H1 (cell line): ENCODE measurements at regions not wholly inside any gene's neighbourhood (a gene's known extent, or its start where the extent isn't known, plus 50 kb on each side); places are given as distances from the start of the nearest gene placed in this dataset.

Source experiments
- CTCF ChIA-PET: fragments of 300-600 bp; sonication (Branson Sonifier 250); formaldehyde crosslinking; loops from one replicate; lab custom pipeline; 2021; ENCODE audit not compliant: partially characterized antibody; lab: Charles Lee
- POLR2A ChIA-PET: fragments of 300-600 bp; sonication (Branson Sonifier 250); formaldehyde crosslinking; loops from one replicate; lab custom pipeline; 2021; ENCODE audit warnings: inconsistent platforms; ENCODE audit not compliant: partially characterized antibody; lab: Charles Lee
- DNase-seq, 2 experiments: peaks; one replicate each; pipeline versions ENCODE4 v3.0.0 to v3.0.0-alpha.2; 2010 to 2022; ENCODE audit warnings: low spot score in 2 of 2, low read depth in 1 of 2, mixed read lengths in 1 of 2
- FAIRE-seq: peaks from 2 replicates; lab custom pipeline; 2011; peaks lifted over from hg19 to GRCh38; lab: Jason Lieb, UNC
- H2AFZ ChIP-seq: 2 replicates; pipeline ENCODE4 v1.8.1; 2012; ENCODE audit warnings: low read length, inconsistent platforms
- H2AK5ac ChIP-seq: 2 replicates; pipeline ENCODE4 v1.6.1; 2013; ENCODE audit warnings: low read depth, low read length
- H2BK120ac ChIP-seq: replicated peaks from 2 replicates; pipeline ENCODE3; 2013; ENCODE audit warnings: low read depth, low read length, inconsistent platforms
- H2BK12ac ChIP-seq: 2 replicates; pipeline ENCODE4 v1.6.1; 2013; ENCODE audit warnings: low read depth, low read length
- H2BK15ac ChIP-seq: 2 replicates; pipeline ENCODE4 v1.6.1; 2013; ENCODE audit warnings: low read length
- H2BK20ac ChIP-seq: 2 replicates; pipeline ENCODE4 v1.6.1; 2013; ENCODE audit warnings: low read length
- H2BK5ac ChIP-seq: 2 replicates; pipeline ENCODE4 v1.6.1; 2013; ENCODE audit warnings: low read depth, low read length
- H3K14ac ChIP-seq: 2 replicates; pipeline ENCODE4 v1.6.1; 2013; ENCODE audit warnings: inconsistent platforms; ENCODE audit not compliant: insufficient read length
- H3K18ac ChIP-seq: 2 replicates; pipeline ENCODE4 v1.6.1; 2013; ENCODE audit warnings: low read length; ENCODE audit errors: extremely low read depth
- H3K23ac ChIP-seq: 2 replicates; pipeline ENCODE4 v1.6.1; 2013; ENCODE audit warnings: inconsistent platforms; ENCODE audit not compliant: insufficient read length
- H3K23me2 ChIP-seq: 2 replicates; pipeline ENCODE4 v1.6.1; 2013; ENCODE audit warnings: low read depth, low read length
- H3K27ac ChIP-seq: 2 replicates; pipeline ENCODE4 v1.6.1; 2011; ENCODE audit warnings: low read depth, low read length, inconsistent platforms
- H3K27me3 ChIP-seq, 4 experiments: replicated peaks in 1 of 4; 1 replicate in 1 of 4; 2 replicates in 3 of 4; pipeline versions ENCODE4 v1.6.1 to v1.8.1; 2011 to 2013; ENCODE audit warnings: low read length in 3 of 4, mild to moderate bottlenecking in 3 of 4, inconsistent platforms in 2 of 4, mixed read lengths in 2 of 4, moderate library complexity in 1 of 4; ENCODE audit not compliant: control insufficient read depth in 3 of 4, insufficient read depth in 3 of 4; ENCODE audit errors: extremely low read depth in 1 of 4
- H3K36me3 ChIP-seq, 4 experiments: 2 replicates each; pipeline versions ENCODE4 v1.6.1 to v1.8.1; 2011 to 2013; ENCODE audit warnings: mild to moderate bottlenecking in 4 of 4, low read length in 3 of 4, moderate library complexity in 2 of 4, control low read depth in 1 of 4, inconsistent platforms in 1 of 4; ENCODE audit not compliant: insufficient read depth in 4 of 4, control insufficient read depth in 2 of 4
- H3K4ac ChIP-seq: replicated peaks from 2 replicates; pipeline ENCODE3; 2013; ENCODE audit warnings: low read length, low read depth, mixed read lengths, inconsistent platforms; ENCODE audit not compliant: insufficient read length
- H3K4me1 ChIP-seq, 4 experiments: replicated peaks in 1 of 4; 1 replicate in 1 of 4; 2 replicates in 3 of 4; pipeline versions ENCODE4 v1.6.1 to v1.8.1; 2011 to 2013; ENCODE audit warnings: low read length in 3 of 4, inconsistent platforms in 2 of 4, mixed read lengths in 1 of 4; ENCODE audit not compliant: insufficient read depth in 4 of 4, control insufficient read depth in 3 of 4
- H3K4me2 ChIP-seq, 2 experiments: 2 replicates each; pipeline versions ENCODE4 v1.6.1 to v1.8.1; 2011 to 2013; ENCODE audit warnings: low read depth in 2 of 2, low read length in 2 of 2, control low read depth in 1 of 2, inconsistent platforms in 1 of 2, mild to moderate bottlenecking in 1 of 2; ENCODE audit not compliant: insufficient read depth in 1 of 2
- H3K4me3 ChIP-seq, 4 experiments: fragments of 200-600, 300-600 bp in 1 of 4; sonication (generic), shearing (Covaris generic), sonication (Bioruptor Twin) in 1 of 4; 2 replicates each; pipeline versions ENCODE4 v1.5.1 to v1.8.1; 2011 to 2016; ENCODE audit warnings: low read length in 4 of 4, low read depth in 3 of 4, control low read depth in 2 of 4, inconsistent platforms in 2 of 4, mild to moderate bottlenecking in 2 of 4, mixed read lengths in 1 of 4, moderate library complexity in 1 of 4; ENCODE audit not compliant: insufficient read depth in 2 of 4; ENCODE audit errors: extremely low read depth in 1 of 4
- H3K56ac ChIP-seq: replicated peaks from 2 replicates; pipeline ENCODE3; 2013; ENCODE audit warnings: low read depth, mild to moderate bottlenecking, mixed read lengths, low read length, inconsistent platforms; ENCODE audit not compliant: insufficient read length
- H3K79me1 ChIP-seq: 2 replicates; pipeline ENCODE4 v1.6.1; 2013; ENCODE audit warnings: low read depth, low read length, control low read depth
- H3K79me2 ChIP-seq, 2 experiments: 2 replicates each; pipeline versions ENCODE4 v1.6.1 to v1.8.1; 2012 to 2013; ENCODE audit warnings: low read length in 2 of 2, mild to moderate bottlenecking in 2 of 2, inconsistent platforms in 1 of 2; ENCODE audit not compliant: insufficient read depth in 2 of 2, control insufficient read depth in 1 of 2
- H3K9ac ChIP-seq, 4 experiments: replicated peaks in 1 of 4; 1 replicate in 1 of 4; 2 replicates in 3 of 4; pipeline versions ENCODE4 v1.6.1 to v1.8.1; 2011 to 2013; ENCODE audit warnings: low read depth in 3 of 4, low read length in 3 of 4, control low read depth in 2 of 4, mild to moderate bottlenecking in 2 of 4, moderate library complexity in 2 of 4, inconsistent platforms in 1 of 4; ENCODE audit errors: extremely low read depth in 1 of 4
- H3K9me3 ChIP-seq, 2 experiments: 2 replicates each; pipeline versions ENCODE4 v1.6.1 to v1.8.1; 2012 to 2013; ENCODE audit warnings: mild to moderate bottlenecking in 2 of 2, moderate library complexity in 2 of 2, control low read depth in 1 of 2, inconsistent platforms in 1 of 2, low read depth in 1 of 2, low read length in 1 of 2, mixed read lengths in 1 of 2; ENCODE audit not compliant: insufficient read depth in 2 of 2
- H4K20me1 ChIP-seq, 2 experiments: replicated peaks in 1 of 2; 2 replicates each; pipeline versions ENCODE3 to v1.8.1; 2011 to 2013; ENCODE audit warnings: inconsistent platforms in 2 of 2, low read length in 2 of 2, mild to moderate bottlenecking in 1 of 2; ENCODE audit not compliant: insufficient read depth in 2 of 2, control insufficient read depth in 1 of 2
- H4K5ac ChIP-seq: 2 replicates; pipeline ENCODE4 v1.6.1; 2013; ENCODE audit warnings: low read length, low read depth, mixed read lengths, inconsistent platforms; ENCODE audit not compliant: insufficient read length
- H4K8ac ChIP-seq: 2 replicates; pipeline ENCODE4 v1.8.0; 2013; ENCODE audit warnings: mild to moderate bottlenecking, moderate library complexity, low read length, inconsistent platforms; ENCODE audit not compliant: insufficient read depth; ENCODE audit errors: extremely low read depth
- H4K91ac ChIP-seq: replicated peaks from 2 replicates; pipeline ENCODE3; 2013; ENCODE audit warnings: low read length, mixed read lengths, inconsistent platforms; ENCODE audit not compliant: insufficient read length
- ASH2L ChIP-seq: fragments of 200-600, 300-600 bp; sonication (generic); IDR thresholded peaks from one replicate; pipeline ENCODE4 v1.7.1; 2017; ENCODE audit warnings: low read length
- CHD1 ChIP-seq: IDR thresholded peaks from 2 replicates; pipeline ENCODE4 v1.6.1; 2012; ENCODE audit warnings: low read depth, low read length, improper control_type of control experiment
- CREB1 ChIP-seq: IDR thresholded peaks from 2 replicates; pipeline ENCODE4 v1.6.1; 2012; ENCODE audit warnings: inconsistent platforms
- NANOG ChIP-seq: IDR thresholded peaks from 2 replicates; pipeline ENCODE4 v1.6.1; 2011; ENCODE audit warnings: low read length, low read depth, mild to moderate bottlenecking, inconsistent platforms; ENCODE audit not compliant: insufficient read depth, poor library complexity, severe bottlenecking
- SAP30 ChIP-seq: fragments of 300-600 bp; sonication (generic); IDR thresholded peaks from 2 replicates; pipeline ENCODE4 v1.7.1; 2012; ENCODE audit warnings: low read length, moderate library complexity, mild to moderate bottlenecking, inconsistent platforms; ENCODE audit not compliant: insufficient read depth, insufficient replicate concordance
- SRF ChIP-seq: IDR thresholded peaks from 2 replicates; pipeline ENCODE4 v1.6.1; 2011; ENCODE audit warnings: mild to moderate bottlenecking, low read depth, low read length, moderate library complexity
- SUZ12 ChIP-seq: fragments of 200-600 bp; sonication (generic); IDR thresholded peaks from 2 replicates; pipeline ENCODE4 v1.6.1; 2012; ENCODE audit warnings: mild to moderate bottlenecking, inconsistent platforms, low read length, moderate library complexity, mixed read lengths
- TAF1 ChIP-seq: IDR thresholded peaks from 2 replicates; pipeline ENCODE4 v1.6.1; 2011; ENCODE audit warnings: mild to moderate bottlenecking, low read depth, low read length
- TCF12 ChIP-seq: IDR thresholded peaks from 2 replicates; pipeline ENCODE4 v1.6.1; 2011; ENCODE audit warnings: low read depth, mild to moderate bottlenecking, low read length
- TEAD4 ChIP-seq: IDR thresholded peaks from 2 replicates; pipeline ENCODE4 v1.6.1; 2012; ENCODE audit warnings: low read depth, low read length, inconsistent platforms, mixed read lengths
- YY1 ChIP-seq: IDR thresholded peaks from 2 replicates; pipeline ENCODE4 v1.6.1; 2011; ENCODE audit warnings: low read depth, mild to moderate bottlenecking, low read length
- WGBS, 2 experiments: shearing (Covaris generic) in 1 of 2; methylation state at CpG; one replicate each; pipeline versions ENCODE4 v1.1.6 to v1.1.7; 2013 to 2015; ENCODE audit warnings: low lambda C conversion rate in 2 of 2, mixed read lengths in 2 of 2, inconsistent platforms in 1 of 2, low coverage in 1 of 2, missing lambda C conversion rate in 1 of 2; ENCODE audit not compliant: insufficient replicate concordance in 2 of 2, insufficient coverage in 1 of 2, insufficient read length in 1 of 2; ENCODE audit errors: extremely low coverage in 1 of 2, missing lambda C conversion rate in 1 of 2; 5-methylcytosine and 5-hydroxymethylcytosine counted together
- TF ChIP-seq, protein P1 (sequence below): IDR thresholded peaks from 2 replicates; pipeline ENCODE4 v1.6.1; 2012; ENCODE audit warnings: low read length, inconsistent platforms
- TF ChIP-seq, protein P2 (sequence below): IDR thresholded peaks from 2 replicates; pipeline ENCODE4 v1.6.1; 2011; ENCODE audit warnings: low read length, improper control_type of control experiment

GRCh38 chr15:81454024-81454423 is 80.0 kb upstream of the TMC3 start:
- no peak overlapping the region for H3K4me3 ChIP-seq
- H2AFZ ChIP-seq: no peak overlapping the region
- no peak overlapping the region for H3K18ac ChIP-seq
- no peak overlapping the region for H2BK20ac ChIP-seq
- no peak overlapping the region for H3K27ac ChIP-seq
- H3K4me2 ChIP-seq: no peak overlapping the region
- H2BK5ac ChIP-seq: no peak overlapping the region
- no peak overlapping the region for H3K23ac ChIP-seq
- no peaks in the 10 kb centered on the region for H3K79me2 ChIP-seq
- H2BK15ac ChIP-seq: no peak overlapping the region
- no peak for DNase-seq
- H3K9ac ChIP-seq: no peak overlapping the region
- no peaks in the 10 kb centered on the region for H3K4me1 ChIP-seq
- H3K23me2 ChIP-seq: no peaks in the 10 kb centered on the region
- H3K79me1 ChIP-seq: no peaks in the 10 kb centered on the region
- WGBS, 2 experiments: 100% methylated on average over 1 of the region's 1 CpG; no CpG with 5 or more reads in 1 of the 2 experiments
- no peaks in the 10 kb centered on the region for H4K20me1 ChIP-seq
- no peak overlapping the region for H4K8ac ChIP-seq
- ChIA-PET CTCF (no interaction called here), POLR2A (no interaction called here)
- no peak overlapping the region for H4K91ac ChIP-seq
- no peak overlapping the region for H2BK12ac ChIP-seq
- no peak overlapping the region for H4K5ac ChIP-seq
- H3K9me3 ChIP-seq: 0 out of 4 replicates have a peak, but pooled peaks cover 0 to 4% of the 10 kb centered on the region in 2 experiments
- H3K56ac ChIP-seq: no peak overlapping the region
- no peak for FAIRE-seq
- no peak overlapping the region for H3K4ac ChIP-seq
- no peaks in the 10 kb centered on the region for H3K27me3 ChIP-seq
- no peak overlapping the region for H2BK120ac ChIP-seq
- H2AK5ac ChIP-seq: no peak overlapping the region
- no peaks in the 10 kb centered on the region for H3K36me3 ChIP-seq
- H3K14ac ChIP-seq: no peak overlapping the region
- TF ChIP-seq SRF (no peak), ASH2L (no peak), SAP30 (no peak), TAF1 (no peak), CHD1 (no peak), NANOG (no peak), TCF12 (no peak), YY1 (no peak), CREB1 (no peak), TEAD4 (no peak), SUZ12 (no peak)
- TF ChIP-seq, protein P1, sequence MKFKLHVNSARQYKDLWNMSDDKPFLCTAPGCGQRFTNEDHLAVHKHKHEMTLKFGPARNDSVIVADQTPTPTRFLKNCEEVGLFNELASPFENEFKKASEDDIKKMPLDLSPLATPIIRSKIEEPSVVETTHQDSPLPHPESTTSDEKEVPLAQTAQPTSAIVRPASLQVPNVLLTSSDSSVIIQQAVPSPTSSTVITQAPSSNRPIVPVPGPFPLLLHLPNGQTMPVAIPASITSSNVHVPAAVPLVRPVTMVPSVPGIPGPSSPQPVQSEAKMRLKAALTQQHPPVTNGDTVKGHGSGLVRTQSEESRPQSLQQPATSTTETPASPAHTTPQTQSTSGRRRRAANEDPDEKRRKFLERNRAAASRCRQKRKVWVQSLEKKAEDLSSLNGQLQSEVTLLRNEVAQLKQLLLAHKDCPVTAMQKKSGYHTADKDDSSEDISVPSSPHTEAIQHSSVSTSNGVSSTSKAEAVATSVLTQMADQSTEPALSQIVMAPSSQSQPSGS: no peak
- TF ChIP-seq, protein P2, sequence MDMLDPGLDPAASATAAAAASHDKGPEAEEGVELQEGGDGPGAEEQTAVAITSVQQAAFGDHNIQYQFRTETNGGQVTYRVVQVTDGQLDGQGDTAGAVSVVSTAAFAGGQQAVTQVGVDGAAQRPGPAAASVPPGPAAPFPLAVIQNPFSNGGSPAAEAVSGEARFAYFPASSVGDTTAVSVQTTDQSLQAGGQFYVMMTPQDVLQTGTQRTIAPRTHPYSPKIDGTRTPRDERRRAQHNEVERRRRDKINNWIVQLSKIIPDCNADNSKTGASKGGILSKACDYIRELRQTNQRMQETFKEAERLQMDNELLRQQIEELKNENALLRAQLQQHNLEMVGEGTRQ: no peak
